ENCODE measurements at regions not wholly inside any gene's neighbourhood (a gene's known extent, or its start where the extent isn't known, plus 50 kb on each side); places are given as distances from the start of the nearest gene placed in this dataset.

- DNase-seq (ENCODE audit: low spot score): no peak
- Histone ChIP-seq H4K20me1 (ENCODE audit: insufficient read depth, low read length) (no peaks in the 10 kb centered on the region), H3K79me2 (ENCODE audit: insufficient read depth, low read depth, low read length) (no peaks in the 10 kb centered on the region), H3K36me3 (ENCODE audit: insufficient read depth, low read length) (no peaks in the 10 kb centered on the region), H3K4me1 (ENCODE audit: insufficient read depth, low read length, poor library complexity, severe bottlenecking) (no peaks in the 10 kb centered on the region), H3K9me3 (ENCODE audit: low read length) (no peaks in the 10 kb centered on the region), H2AFZ (ENCODE audit: low read length) (no peak overlapping the region), H3K4me2 (ENCODE audit: low read length) (no peak overlapping the region), H3K27ac (ENCODE audit: low read depth, low read length, poor library complexity, severe bottlenecking) (no peak overlapping the region), H3K4me3 (ENCODE audit: low read depth, low read length, poor library complexity, severe bottlenecking) (no peak overlapping the region), H3K9me2 (ENCODE audit: insufficient read depth, low read length) (no peaks in the 10 kb centered on the region)
- ChIA-PET POLR2A (no interaction called here), CTCF (ENCODE audit: unreplicated experiment) (no interaction called here)
- no peak for TF ChIP-seq EZH2phosphoT487 (IDR thresholded peaks at IDR 0.05; ENCODE audit: borderline replicate concordance, low read depth, low read length)
- intact Hi-C loops (cut with micrococcal nuclease; ENCODE audit: unreplicated experiment): no loop called here
- no TSS peak for BruUV-seq (replicated peaks)
Observed at GRCh38 chrX:139083191-139083590, 371.7 kb upstream of the FGF13 start.

DNA sequence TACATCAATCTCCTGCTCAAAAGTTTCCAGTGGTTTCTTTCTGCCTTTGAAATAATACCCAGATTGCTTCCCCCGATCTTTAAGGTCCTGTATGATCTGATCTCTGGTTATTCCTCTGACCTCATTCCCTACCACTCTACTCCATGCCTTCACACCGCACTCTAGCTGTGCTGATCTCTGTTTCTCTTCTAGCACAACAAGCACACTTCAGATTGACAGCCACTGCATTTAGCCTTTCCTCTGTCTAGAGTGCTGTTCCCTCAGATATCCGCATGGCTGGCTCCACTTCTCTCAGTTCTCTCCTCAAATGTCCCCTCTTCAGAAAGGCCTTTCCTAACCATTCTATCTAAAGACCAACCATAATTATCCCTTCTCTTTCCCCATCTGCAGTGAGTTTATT, 370.4 kb upstream of the FGF13 start:
- no peaks in the 10 kb centered on the region for H3K9me2 ChIP-seq (ENCODE audit: insufficient read depth, low read length)
- ChIA-PET POLR2A (no interaction called here), CTCF (ENCODE audit: unreplicated experiment) (no interaction called here)
- no peaks in the 10 kb centered on the region for H3K4me1 ChIP-seq (ENCODE audit: insufficient read depth, low read length, poor library complexity, severe bottlenecking)
- no peak overlapping the region for H3K27ac ChIP-seq (ENCODE audit: low read depth, low read length, poor library complexity, severe bottlenecking)
- H3K36me3 ChIP-seq (ENCODE audit: insufficient read depth, low read length): no peaks in the 10 kb centered on the region
- no peak overlapping the region for H3K4me2 ChIP-seq (ENCODE audit: low read length)
- H3K9me3 ChIP-seq (ENCODE audit: low read length): no peaks in the 10 kb centered on the region
- H3K79me2 ChIP-seq (ENCODE audit: insufficient read depth, low read depth, low read length): no peaks in the 10 kb centered on the region
- no peaks in the 10 kb centered on the region for H4K20me1 ChIP-seq (ENCODE audit: insufficient read depth, low read length)
- TF ChIP-seq EZH2phosphoT487 (IDR thresholded peaks at IDR 0.05; ENCODE audit: borderline replicate concordance, low read depth, low read length) (no peak), CTCF (conservative IDR thresholded peaks at IDR 0.05; ENCODE audit: low read length) (no peak)
- H3K4me3 ChIP-seq (ENCODE audit: low read depth, low read length, poor library complexity, severe bottlenecking): no peak overlapping the region
- no peak for DNase-seq (ENCODE audit: low spot score)
- H2AFZ ChIP-seq (ENCODE audit: low read length): no peak overlapping the region
- intact Hi-C loops (cut with micrococcal nuclease; ENCODE audit: unreplicated experiment): no loop called here
- no TSS peak for BruUV-seq (replicated peaks)

DNA sequence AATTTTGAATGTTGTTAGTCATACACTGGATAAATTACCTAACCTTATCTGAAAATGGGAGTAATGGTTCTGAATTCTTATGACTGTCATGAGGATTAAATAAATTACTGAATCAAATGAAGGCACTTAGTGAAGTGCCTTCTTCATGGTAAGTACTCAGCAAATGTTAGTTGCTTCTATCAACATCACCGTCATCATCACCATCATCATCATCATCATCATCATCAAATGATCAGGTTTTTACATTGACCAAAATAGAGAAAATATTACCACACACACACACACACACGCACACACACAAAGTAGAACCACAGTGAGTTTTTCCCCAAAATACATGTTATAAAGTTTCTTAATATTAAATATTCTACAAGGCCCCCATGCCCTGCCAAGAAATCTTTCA, 368.3 kb upstream of the FGF13 start:
- Histone ChIP-seq H3K36me3 (ENCODE audit: insufficient read depth, low read length) (no peaks in the 10 kb centered on the region), H3K4me1 (ENCODE audit: insufficient read depth, low read length, poor library complexity, severe bottlenecking) (no peaks in the 10 kb centered on the region), H2AFZ (ENCODE audit: low read length) (no peak overlapping the region), H3K9me2 (ENCODE audit: insufficient read depth, low read length) (no peaks in the 10 kb centered on the region), H3K4me3 (ENCODE audit: low read depth, low read length, poor library complexity, severe bottlenecking) (no peak overlapping the region), H3K4me2 (ENCODE audit: low read length) (no peak overlapping the region), H4K20me1 (ENCODE audit: insufficient read depth, low read length) (no peaks in the 10 kb centered on the region), H3K79me2 (ENCODE audit: insufficient read depth, low read depth, low read length) (no peaks in the 10 kb centered on the region), H3K9me3 (ENCODE audit: low read length) (no peaks in the 10 kb centered on the region), H3K27ac (ENCODE audit: low read depth, low read length, poor library complexity, severe bottlenecking) (no peak overlapping the region)
- intact Hi-C loops (cut with micrococcal nuclease; ENCODE audit: unreplicated experiment): no loop called here
- CTCF ChIA-PET (ENCODE audit: unreplicated experiment): no interaction called here
- BruUV-seq (replicated peaks): no TSS peak
- TF ChIP-seq CTCF (conservative IDR thresholded peaks at IDR 0.05; ENCODE audit: low read length) (no peak), EZH2phosphoT487 (IDR thresholded peaks at IDR 0.05; ENCODE audit: borderline replicate concordance, low read depth, low read length) (no peak)
- POLR2A ChIA-PET: no interaction called here
- DNase-seq (ENCODE audit: low spot score): no peak
